Neural crest cell (in vitro differentiated cells): ENCODE measurements at regions not wholly inside any gene's neighbourhood (a gene's known extent, or its start where the extent isn't known, plus 50 kb on each side); places are given as distances from the start of the nearest gene placed in this dataset.
"Not testable (repeated sequence)": the region's sequence is repeated elsewhere in the genome, so short reads cannot be mapped to it uniquely, and the experiment has no call there.

ENCODE experiments used
- DNase-seq: peaks from one replicate; pipeline ENCODE4 v3.0.0; 2021; ENCODE audit warnings: low read depth, mixed read lengths, low spot score
- H3K27ac Mint-ChIP-seq: one replicate; pipeline ENCODE4 v1.8.0; 2021; ENCODE audit warnings: mild to moderate bottlenecking, mixed read lengths; ENCODE audit not compliant: unreplicated experiment
- H3K27me3 Mint-ChIP-seq: 2 replicates; pipeline ENCODE4 v1.8.0; 2021; ENCODE audit warnings: low read depth, mild to moderate bottlenecking, mixed read lengths
- H3K36me3 Mint-ChIP-seq: 2 replicates; pipeline ENCODE4 v1.8.0; 2021; ENCODE audit warnings: low read depth, mild to moderate bottlenecking, mixed read lengths
- H3K4me1 Mint-ChIP-seq: 2 replicates; pipeline ENCODE4 v1.8.0; 2021; ENCODE audit warnings: mixed read lengths
- H3K4me3 Mint-ChIP-seq: one replicate; pipeline ENCODE4 v1.8.0; 2021; ENCODE audit warnings: mild to moderate bottlenecking, mixed read lengths
- H3K9me3 Mint-ChIP-seq: 2 replicates; pipeline ENCODE4 v1.8.0; 2021; ENCODE audit warnings: mixed read lengths
- CTCF ChIP-seq: fragments of 200-600 bp; sonication (generic); conservative IDR thresholded peaks from 2 replicates; pipeline ENCODE4 v1.5.0; 2021; ENCODE audit warnings: antibody characterized with exemption, mild to moderate bottlenecking

DNA sequence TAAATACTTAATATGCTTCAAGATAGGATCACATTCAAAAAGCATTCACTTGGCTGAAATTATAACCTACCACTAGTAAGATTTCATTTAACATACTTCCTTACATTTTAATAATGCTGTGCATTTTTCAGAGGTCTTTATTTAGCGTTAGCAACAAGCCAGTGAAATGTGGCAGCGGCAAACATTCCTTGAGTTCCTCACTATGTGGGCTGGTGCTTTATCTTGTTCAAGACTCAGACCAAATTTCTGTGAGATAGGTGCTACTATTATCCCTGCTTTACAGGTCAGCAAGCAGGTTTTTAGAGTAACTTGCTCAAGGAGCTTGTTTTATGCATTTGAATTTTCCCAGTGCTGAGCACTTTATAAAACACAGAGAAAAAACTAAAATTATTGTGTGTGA lies 132.7 kb downstream of the PLPPR4 start:
- peaks cover 3% of the 10 kb centered on the region for H3K27me3 Mint-ChIP-seq
- H3K4me1 Mint-ChIP-seq: no peaks in the 10 kb centered on the region
- no peak for DNase-seq
- no peaks in the 10 kb centered on the region for H3K9me3 Mint-ChIP-seq
- H3K36me3 Mint-ChIP-seq: no peaks in the 10 kb centered on the region
- H3K27ac Mint-ChIP-seq: no peak overlapping the region
- no peak for TF ChIP-seq CTCF
- no peak overlapping the region for H3K4me3 Mint-ChIP-seq

- H3K4me1 Mint-ChIP-seq: no peaks in the 10 kb centered on the region
- H3K36me3 Mint-ChIP-seq: no peaks in the 10 kb centered on the region
- TF ChIP-seq CTCF: no peak
- no peak overlapping the region for H3K4me3 Mint-ChIP-seq
- peaks cover 3% of the 10 kb centered on the region for H3K27me3 Mint-ChIP-seq
- H3K27ac Mint-ChIP-seq: no peak overlapping the region
- no peaks in the 10 kb centered on the region for H3K9me3 Mint-ChIP-seq
- DNase-seq: no peak
Observed at GRCh38 chr1:99397863-99398262, 133.6 kb downstream of the PLPPR4 start.

DNA sequence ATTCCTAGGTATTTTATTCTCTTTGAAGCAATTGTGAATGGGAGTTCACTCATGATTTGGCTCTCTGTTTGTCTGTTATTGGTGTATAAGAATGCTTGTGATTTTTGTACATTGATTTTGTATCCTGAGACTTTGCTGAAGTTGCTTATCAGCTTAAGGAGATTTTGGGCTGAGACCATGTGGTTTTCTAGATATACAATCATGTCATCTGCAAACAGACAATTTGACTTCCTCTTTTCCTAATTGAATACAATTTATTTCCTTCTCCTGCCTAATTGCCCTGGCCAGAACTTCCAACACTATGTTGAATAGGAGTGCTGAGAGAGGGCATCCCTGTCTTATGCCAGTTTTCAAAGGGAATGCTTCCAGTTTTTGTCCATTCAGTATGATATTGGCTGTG lies 137.3 kb downstream of the PLPPR4 start:
- not testable (repeated sequence) for H3K36me3 Mint-ChIP-seq, H3K4me3 Mint-ChIP-seq, H3K9me3 Mint-ChIP-seq, H3K27me3 Mint-ChIP-seq, H3K4me1 Mint-ChIP-seq, H3K27ac Mint-ChIP-seq, DNase-seq

- not testable (repeated sequence) for H3K36me3 Mint-ChIP-seq
Observed at GRCh38 chr1:99404399-99404798, 140.1 kb downstream of the PLPPR4 start.

DNA sequence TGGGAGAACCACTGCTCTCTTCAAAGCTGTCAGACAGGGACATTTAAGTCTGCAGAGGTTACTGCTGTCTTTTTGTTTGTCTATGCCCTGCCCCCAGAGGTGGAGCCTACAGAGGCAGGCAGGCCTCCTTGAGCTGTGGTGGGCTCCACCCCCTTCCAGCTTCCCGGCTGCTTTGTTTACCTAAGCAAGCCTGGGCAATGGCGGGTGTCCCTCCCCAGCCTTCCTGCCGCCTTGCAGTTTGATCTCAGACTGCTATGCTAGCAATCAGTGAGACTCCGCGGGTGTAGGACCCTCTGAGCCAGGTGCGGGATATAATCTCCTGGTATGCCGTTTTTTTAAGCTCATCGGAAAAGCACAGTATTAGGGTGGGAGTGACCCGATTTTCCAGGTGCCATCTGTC lies 141.0 kb downstream of the PLPPR4 start:
- H3K27me3 Mint-ChIP-seq, H3K27ac Mint-ChIP-seq, H3K36me3 Mint-ChIP-seq, H3K4me1 Mint-ChIP-seq, DNase-seq, H3K9me3 Mint-ChIP-seq, H3K4me3 Mint-ChIP-seq: not testable (repeated sequence)

More at GRCh38 chr1:99404399-99404798, 140.1 kb downstream of the PLPPR4 start:
- not testable (repeated sequence) for H3K27me3 Mint-ChIP-seq, H3K27ac Mint-ChIP-seq, H3K9me3 Mint-ChIP-seq, DNase-seq, H3K4me1 Mint-ChIP-seq, H3K4me3 Mint-ChIP-seq

DNA sequence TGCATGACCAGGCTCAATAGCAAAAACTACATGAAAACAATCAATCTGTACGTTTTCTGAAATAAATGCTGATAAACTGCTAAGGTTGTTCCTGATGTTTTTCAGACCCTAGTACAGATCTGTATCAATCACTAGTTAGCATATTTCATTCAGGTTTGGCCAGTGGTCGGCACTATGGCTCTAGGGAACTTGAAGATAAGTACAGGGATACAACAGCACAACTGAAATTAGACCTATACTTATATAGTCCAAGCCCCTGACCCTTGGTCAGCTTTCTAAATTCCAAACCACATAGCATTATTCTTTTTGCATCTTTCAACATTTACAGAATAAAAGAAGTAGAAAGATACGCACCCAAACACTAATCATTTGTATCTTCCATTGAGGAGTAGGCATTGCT lies 142.7 kb downstream of the PLPPR4 start:
- TF ChIP-seq CTCF: no peak
- H3K36me3 Mint-ChIP-seq: no peaks in the 10 kb centered on the region
- no peaks in the 10 kb centered on the region for H3K9me3 Mint-ChIP-seq
- no peak overlapping the region for H3K27ac Mint-ChIP-seq
- H3K4me3 Mint-ChIP-seq: no peak overlapping the region
- H3K4me1 Mint-ChIP-seq: no peaks in the 10 kb centered on the region
- H3K27me3 Mint-ChIP-seq: no peaks in the 10 kb centered on the region
- no peak for DNase-seq

- Mint-ChIP-seq H3K9me3 (peaks cover 11% of the 10 kb centered on the region), H3K4me3 (no peak overlapping the region), H3K36me3 (no peaks in the 10 kb centered on the region), H3K4me1 (no peaks in the 10 kb centered on the region), H3K27me3 (no peaks in the 10 kb centered on the region), H3K27ac (no peak overlapping the region)
- no peak for TF ChIP-seq CTCF
- DNase-seq: no peak
Observed at GRCh38 chr1:99424087-99424486, 159.8 kb downstream of the PLPPR4 start.
